ENCODE measurements at regions not wholly inside any gene's neighbourhood (a gene's known extent, or its start where the extent isn't known, plus 50 kb on each side); places are given as distances from the start of the nearest gene placed in this dataset.
"Not testable (repeated sequence)": the region's sequence is repeated elsewhere in the genome, so short reads cannot be mapped to it uniquely, and the experiment has no call there.

GRCh38 chr2:184270660-184271059 lies 327.7 kb upstream of the ZNF804A start:
- DNase-seq = no peak

DNA sequence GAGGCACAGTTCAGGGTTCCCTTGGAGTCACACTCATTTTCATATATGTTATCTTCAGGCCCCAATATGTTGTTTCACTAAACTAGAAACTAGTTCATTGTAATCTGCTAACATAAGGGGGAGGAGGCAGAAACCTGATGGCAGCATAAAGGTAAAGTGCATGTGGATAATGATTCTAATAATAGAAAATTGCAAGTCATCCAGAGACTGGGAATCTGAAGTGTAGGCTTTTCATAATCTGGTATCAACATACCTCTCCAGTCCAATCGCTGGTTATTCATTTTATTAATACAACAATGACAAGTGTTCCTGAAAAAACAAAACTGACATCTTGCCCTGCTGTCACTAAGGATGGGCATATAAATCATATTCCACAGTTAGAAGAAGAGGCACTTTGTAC lies 326.3 kb upstream of the ZNF804A start:
- no peak for DNase-seq

DNA sequence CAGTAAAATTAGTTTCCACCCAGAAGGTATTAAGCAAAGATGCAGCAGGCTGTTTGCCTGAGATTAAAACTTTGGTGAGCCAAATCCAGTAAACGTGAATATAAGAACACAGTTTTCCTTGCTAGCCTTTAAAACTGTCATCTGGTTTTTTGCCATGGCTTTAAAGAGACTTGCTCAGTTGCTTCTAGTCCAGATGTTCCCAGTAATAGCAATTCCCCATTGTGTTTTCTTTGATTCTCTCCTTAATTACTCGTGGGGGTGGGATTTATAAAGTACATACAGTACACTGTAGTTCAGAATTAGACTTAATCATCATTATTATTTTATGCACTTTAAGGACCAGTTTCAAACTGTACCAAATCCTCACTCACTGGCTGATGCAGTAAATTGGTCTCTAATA lies 303.5 kb upstream of the ZNF804A start:
- DNase-seq = no peak

DNA sequence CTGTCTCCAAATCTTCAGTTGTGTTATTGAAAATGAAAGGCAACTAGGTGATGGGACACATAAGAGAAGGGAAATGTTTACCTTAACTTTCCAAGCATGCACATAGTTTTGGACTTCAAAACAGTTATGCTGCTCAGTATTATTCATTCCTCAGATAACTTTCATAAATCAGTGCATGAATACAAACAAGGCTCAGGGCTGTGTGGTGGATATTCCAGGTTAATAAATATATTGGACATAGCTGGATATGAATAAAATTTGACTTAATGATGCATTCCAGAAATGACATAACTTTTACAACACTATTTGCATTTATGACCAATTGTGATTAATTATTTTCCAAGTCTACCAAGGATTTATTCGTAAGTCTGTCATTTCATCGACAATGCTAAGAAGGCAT lies 301.2 kb upstream of the ZNF804A start:
- DNase-seq = no peak

DNA sequence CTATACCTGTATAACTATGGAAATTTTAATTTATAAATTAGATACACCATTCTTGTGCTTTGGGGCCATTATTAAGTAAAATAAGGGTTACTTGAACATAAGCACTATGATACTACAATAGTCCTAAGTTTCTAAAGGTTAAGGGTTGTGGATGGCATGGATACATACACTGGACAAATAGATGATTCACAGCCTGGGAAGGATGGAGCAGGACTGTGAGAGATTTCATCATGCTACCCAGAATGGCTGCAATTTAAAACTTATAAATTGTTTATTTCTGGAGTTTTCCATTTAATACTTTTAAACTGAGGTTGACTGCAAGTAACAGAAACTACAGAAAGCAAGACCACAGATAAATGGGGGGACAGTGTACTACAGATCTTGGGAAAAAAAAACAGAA lies 295.8 kb upstream of the ZNF804A start:
- no peak for DNase-seq

DNA sequence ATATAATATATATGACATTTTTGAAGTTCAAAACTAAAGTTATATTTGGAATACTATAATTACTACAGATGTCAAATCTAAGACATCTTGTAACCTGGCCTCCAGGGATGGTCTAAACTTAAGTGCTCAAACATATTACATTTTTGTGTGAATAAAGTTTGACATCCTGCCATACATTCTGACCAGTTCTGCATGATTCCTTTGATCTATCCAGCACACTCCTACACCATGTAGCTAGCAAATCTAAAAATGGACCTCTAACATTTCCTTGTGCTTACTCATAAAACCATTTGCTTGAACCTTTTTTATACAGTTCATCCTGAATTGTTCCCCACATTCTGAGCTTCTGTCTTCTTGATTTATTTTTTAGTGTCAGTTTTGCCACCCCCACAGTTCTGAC lies 294.3 kb upstream of the ZNF804A start:
- no peak for DNase-seq

- no peak for DNase-seq
Observed at GRCh38 chr2:184305105-184305504, 293.2 kb upstream of the ZNF804A start.

DNA sequence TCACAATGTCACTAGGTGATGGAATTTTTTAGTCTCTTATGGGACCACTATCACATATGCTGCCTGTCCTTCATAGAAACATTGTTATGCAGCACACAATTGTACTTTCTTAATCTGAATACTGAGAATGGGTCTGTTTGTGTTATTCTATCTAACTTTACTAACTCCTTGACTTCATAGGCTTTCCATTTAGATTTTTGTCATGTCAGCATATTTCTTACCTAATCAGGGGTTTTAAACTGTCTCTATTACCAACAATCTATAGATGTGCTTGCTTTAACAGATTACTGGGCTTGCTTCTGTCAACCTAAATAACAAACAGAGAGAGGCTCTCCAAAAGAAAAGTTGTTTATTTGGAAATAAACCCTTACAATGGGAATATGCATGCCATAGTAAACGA lies 289.6 kb upstream of the ZNF804A start:
- no peak for DNase-seq

DNA sequence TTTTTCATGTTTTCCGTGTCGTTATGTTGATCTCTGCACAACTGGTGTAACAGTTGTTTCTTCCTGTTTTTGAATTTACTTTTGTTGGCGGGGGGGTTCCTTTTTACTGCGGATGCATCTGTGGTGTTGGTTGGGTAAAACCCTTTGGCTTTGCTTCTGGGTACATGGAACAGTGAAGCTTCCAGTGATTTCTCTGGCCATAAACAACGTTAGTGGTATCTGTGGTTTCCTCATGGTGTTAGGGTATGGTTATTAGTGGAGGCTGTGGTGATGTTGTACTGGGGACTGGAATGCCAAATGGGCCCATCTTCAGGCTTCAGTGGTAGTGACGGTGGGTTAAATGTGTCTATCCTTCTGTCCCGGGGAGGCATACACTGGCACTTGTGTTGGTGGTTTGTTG lies 285.4 kb upstream of the ZNF804A start:
- DNase-seq = no peak

DNA sequence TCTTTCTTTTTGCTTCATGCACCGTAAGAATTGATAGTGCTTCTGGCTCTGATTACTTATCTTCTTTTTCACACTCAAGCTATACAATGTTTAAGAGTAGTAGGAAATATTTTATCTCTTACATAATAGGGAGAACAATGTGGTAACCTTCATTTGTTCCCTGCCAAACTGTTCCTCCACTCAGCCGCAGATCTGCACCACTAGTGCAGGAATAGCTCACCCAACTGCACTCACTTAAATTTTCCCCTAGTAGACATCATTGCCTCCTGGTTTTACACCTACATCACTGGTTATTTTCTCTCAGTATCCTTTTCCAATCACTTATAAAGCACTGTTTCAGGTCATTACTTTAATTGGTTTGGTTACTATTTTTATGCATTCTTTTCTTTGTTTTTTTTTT lies 283.5 kb upstream of the ZNF804A start:
- DNase-seq = no peak

- no peak for DNase-seq
Observed at GRCh38 chr2:184316921-184317320, 281.4 kb upstream of the ZNF804A start.

- DNase-seq = no peak
Observed at GRCh38 chr2:184322615-184323014, 275.7 kb upstream of the ZNF804A start.

- no peak for DNase-seq
Observed at GRCh38 chr2:184326066-184326465, 272.3 kb upstream of the ZNF804A start.

DNA sequence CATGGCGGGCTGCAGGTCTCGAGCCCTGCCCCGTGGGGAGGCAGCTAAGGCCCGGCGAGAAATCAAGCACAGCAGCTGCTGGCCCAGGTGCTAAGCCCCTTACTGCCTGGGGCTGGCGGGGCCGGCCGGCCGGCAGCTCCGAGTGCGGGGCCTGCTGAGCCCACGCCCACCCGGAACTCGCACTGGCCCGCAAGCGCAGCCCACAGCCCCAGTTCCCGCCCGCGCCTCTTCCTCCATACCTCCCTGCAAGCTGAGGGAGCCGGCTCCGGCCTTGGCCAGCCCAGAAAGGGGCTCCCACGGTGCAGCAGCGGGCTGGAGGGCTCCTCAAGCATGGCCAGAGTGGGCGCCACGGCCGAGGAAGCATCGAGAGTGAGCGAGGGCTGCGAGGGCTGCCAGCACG lies 270.5 kb upstream of the ZNF804A start:
- DNase-seq = not testable (repeated sequence)

DNA sequence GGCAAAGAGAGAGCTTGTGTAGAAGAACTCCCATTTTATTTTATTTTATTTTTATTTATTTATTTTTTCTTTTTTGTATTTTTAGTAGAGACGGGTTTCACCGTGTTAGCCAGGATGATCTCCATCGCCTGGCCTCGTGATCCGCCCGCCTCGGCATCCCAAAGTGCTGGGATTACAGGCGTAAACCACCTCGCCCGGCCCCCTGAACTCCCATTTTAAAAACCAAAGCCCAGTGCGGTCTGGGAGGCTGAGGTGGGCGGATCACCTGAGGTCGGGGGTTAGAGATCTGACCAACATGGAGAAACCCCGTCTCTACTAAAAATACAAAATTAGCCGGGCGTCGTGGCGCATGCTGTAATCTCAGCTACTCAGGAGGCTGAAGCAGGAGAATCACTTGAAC lies 267.8 kb upstream of the ZNF804A start:
- DNase-seq = not testable (repeated sequence)

DNA sequence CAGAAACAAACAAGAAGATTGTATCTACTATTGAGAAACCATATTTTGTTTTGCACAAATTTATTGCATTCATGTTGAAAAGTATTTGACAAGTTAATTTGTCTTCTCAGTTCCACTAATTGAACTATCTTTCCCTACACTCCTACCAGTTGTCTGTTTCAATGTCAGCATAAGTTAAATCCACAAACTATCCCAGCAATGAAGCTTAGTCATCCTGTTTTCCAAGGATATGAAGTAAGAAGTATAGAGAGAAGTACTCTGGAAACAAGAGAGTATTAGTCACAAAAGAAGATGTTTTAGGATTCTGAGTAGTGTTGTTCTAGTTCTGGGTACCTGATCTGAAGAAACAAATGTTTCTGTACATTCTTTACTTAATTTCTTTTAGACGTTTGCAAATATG lies 261.6 kb upstream of the ZNF804A start:
- DNase-seq = no peak

DNA sequence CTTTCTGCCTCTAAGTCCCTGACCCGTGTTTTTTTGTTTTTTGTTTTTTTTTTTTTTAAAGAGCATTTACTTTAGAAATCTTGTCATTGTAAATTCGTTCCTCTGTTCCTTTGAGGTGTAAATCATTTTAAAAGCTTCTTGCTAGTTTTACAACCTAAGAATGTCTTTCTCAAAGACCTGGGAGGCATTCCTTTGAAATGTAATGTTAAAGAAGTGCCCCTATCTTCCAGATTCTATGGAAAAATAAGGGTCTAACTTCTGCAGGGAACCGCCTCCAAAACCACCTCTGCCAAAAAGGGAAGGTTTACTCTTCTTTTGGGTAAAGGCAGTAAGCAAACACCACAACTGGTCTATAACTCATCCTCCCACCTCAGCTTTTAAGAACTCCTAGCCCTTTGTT lies 259.6 kb upstream of the ZNF804A start:
- DNase-seq = no peak

GRCh38 chr2:184339966-184340365 lies 258.4 kb upstream of the ZNF804A start:
- no peak for DNase-seq

GRCh38 chr2:184346338-184346862 lies 251.9 kb upstream of the ZNF804A start:
- DNase-seq = no peak

DNA sequence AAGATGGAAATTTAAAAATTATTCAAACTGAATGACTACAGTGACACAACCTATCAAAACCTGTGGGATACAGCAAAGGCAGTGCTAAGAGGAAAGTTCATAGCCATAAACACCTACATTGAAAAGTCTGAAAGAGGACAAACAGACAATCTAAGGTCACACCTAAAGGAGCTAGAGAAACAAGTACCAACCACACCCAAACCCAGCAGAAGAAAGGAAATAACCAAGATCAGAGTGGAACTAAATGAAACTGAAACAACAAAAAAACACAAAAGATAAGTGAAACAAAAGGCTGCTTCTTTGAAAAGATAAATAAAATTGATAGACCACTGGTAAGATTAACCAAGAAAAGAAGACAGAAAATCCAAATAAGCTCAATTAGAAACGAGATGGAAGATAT lies 247.2 kb upstream of the ZNF804A start:
- DNase-seq = no peak

DNA sequence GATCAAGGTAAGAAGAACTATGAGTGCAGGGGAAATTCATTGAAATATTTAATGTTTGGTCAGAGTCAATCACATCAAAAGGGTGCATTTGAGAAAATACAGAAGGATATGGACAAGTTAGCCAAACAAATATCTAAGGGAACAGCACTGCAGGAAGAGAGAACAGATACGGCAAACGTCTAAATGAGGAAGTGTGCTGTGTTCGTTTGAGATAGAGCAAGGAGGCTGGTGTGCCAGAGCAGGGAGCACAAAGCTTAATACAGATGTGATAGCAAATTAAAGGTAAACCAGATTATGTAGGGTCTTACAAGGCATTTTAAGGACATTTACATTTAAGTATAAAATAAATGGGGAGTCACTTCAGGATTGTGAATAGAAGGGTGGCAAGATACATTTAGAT lies 241.3 kb upstream of the ZNF804A start:
- no peak for DNase-seq

GRCh38 chr2:184359379-184359778 lies 238.9 kb upstream of the ZNF804A start:
- no peak for DNase-seq

- no peak for DNase-seq
Observed at GRCh38 chr2:184363213-184363612, 235.1 kb upstream of the ZNF804A start.

DNA sequence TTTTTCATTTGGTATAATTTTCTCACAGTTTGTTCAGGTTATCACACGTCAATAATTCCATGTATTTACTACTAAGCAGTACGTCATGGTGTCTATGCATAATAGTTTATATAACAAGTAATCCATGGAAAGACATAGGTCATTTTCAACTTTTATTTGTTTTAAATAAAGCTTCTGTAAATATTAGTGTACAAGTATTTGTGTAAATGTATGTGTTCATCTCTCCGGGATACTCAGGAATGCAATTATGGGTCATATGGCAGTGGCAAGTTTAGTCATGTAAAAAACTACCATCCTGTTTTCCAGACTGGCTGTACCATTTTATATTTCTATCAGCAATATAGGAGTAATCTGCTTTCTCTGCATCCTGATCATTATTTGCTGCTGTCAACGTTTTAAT lies 231.1 kb upstream of the ZNF804A start:
- no peak for DNase-seq

- DNase-seq = no peak
Observed at GRCh38 chr2:184369307-184369706, 229.0 kb upstream of the ZNF804A start.

GRCh38 chr2:184370954-184371353 lies 227.4 kb upstream of the ZNF804A start:
- no peak for DNase-seq
